ENCODE measurements at regions not wholly inside any gene's neighbourhood (a gene's known extent, or its start where the extent isn't known, plus 50 kb on each side); places are given as distances from the start of the nearest gene placed in this dataset.

DNA sequence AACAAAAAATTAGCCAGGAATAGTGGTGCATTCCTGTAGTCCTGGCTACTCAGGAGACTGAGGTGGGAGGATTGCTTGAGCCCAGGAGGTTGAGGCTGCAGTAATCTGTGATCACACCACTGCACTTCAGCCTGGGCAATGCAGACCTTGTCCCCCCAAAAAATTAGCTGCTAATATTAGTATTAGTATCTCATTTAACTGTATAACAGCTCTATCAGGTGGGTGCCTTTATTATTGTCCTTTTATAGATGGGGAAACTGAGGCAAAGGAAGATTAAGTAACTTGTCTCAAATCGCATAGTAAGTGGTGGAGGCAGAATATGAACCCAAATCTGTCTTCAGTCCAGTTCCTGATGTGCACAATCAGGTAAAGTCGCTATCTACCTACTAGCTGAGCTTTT, 142.3 kb upstream of the CRY1 start:
- Histone ChIP-seq H3K4me1 (no peaks in the 10 kb centered on the region), H3K27me3 (no peaks in the 10 kb centered on the region), H3K4me3 (no peak overlapping the region), H3K9me3 (no peaks in the 10 kb centered on the region), H3K27ac (no peak overlapping the region), H3K36me3 (no peaks in the 10 kb centered on the region)
- no peak for DNase-seq
- TF ChIP-seq POLR2A (IDR thresholded peaks at IDR 0.05), result no peak
- TF ChIP-seq CTCF (IDR thresholded peaks at IDR 0.05), result no peak

- Histone ChIP-seq H3K9me3 (no peaks in the 10 kb centered on the region), H3K36me3 (no peaks in the 10 kb centered on the region), H3K27ac (no peak overlapping the region), H3K27me3 (no peaks in the 10 kb centered on the region), H3K4me1 (no peaks in the 10 kb centered on the region), H3K4me3 (no peak overlapping the region)
- DNase-seq, result no peak
- TF ChIP-seq CTCF (IDR thresholded peaks at IDR 0.05), result no peak
- TF ChIP-seq POLR2A (IDR thresholded peaks at IDR 0.05), result no peak
Observed at GRCh38 chr12:107236824-107237511, 143.6 kb upstream of the CRY1 start.

- Histone ChIP-seq H3K4me1 (no peaks in the 10 kb centered on the region), H3K27ac (no peak overlapping the region), H3K27me3 (no peaks in the 10 kb centered on the region), H3K36me3 (no peaks in the 10 kb centered on the region), H3K9me3 (no peaks in the 10 kb centered on the region), H3K4me3 (no peak overlapping the region)
- no peak for DNase-seq
- TF ChIP-seq POLR2A (IDR thresholded peaks at IDR 0.05) (no peak), CTCF (IDR thresholded peaks at IDR 0.05) (no peak)
Observed at GRCh38 chr12:107238296-107238695, 144.9 kb upstream of the CRY1 start.

GRCh38 chr12:107241411-107241810, 148.1 kb upstream of the CRY1 start:
- no peak overlapping the region for H3K4me3 ChIP-seq
- no peaks in the 10 kb centered on the region for H3K36me3 ChIP-seq
- H3K9me3 ChIP-seq, result no peaks in the 10 kb centered on the region
- no peak for DNase-seq
- H3K4me1 ChIP-seq, result no peaks in the 10 kb centered on the region
- no peaks in the 10 kb centered on the region for H3K27me3 ChIP-seq
- H3K27ac ChIP-seq, result no peak overlapping the region
- TF ChIP-seq POLR2A (IDR thresholded peaks at IDR 0.05) (no peak), CTCF (IDR thresholded peaks at IDR 0.05) (no peak)

DNA sequence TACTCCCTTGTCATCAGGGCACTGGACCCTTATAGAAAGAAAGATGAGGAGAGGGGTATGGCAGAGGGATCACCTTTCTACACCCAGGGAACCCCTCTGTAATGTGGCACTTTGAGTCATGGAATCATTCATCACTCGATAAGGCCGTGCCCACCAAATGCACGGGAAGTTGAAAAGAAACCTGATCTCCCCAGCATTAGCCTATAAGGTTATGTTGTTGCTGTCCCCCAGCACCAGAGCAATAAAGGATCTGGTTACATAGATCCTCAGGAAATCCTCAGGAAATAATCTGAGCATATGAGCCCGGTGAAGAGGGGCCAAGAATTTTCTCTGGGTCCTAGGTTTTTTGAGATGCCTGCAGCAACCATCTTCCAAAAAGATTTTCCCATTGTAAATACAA, 148.8 kb upstream of the CRY1 start:
- no peaks in the 10 kb centered on the region for H3K9me3 ChIP-seq
- H3K4me1 ChIP-seq, result no peaks in the 10 kb centered on the region
- no peaks in the 10 kb centered on the region for H3K27me3 ChIP-seq
- H3K36me3 ChIP-seq, result no peaks in the 10 kb centered on the region
- no peak overlapping the region for H3K4me3 ChIP-seq
- TF ChIP-seq POLR2A (IDR thresholded peaks at IDR 0.05) (no peak), CTCF (IDR thresholded peaks at IDR 0.05) (no peak)
- H3K27ac ChIP-seq, result no peak overlapping the region
- DNase-seq, result no peak

- no peaks in the 10 kb centered on the region for H3K36me3 ChIP-seq
- no peak overlapping the region for H3K27ac ChIP-seq
- no peak for DNase-seq
- no peak for TF ChIP-seq CTCF (IDR thresholded peaks at IDR 0.05)
- no peak for TF ChIP-seq POLR2A (IDR thresholded peaks at IDR 0.05)
- no peaks in the 10 kb centered on the region for H3K4me1 ChIP-seq
- H3K27me3 ChIP-seq, result no peaks in the 10 kb centered on the region
- H3K9me3 ChIP-seq, result no peaks in the 10 kb centered on the region
- no peak overlapping the region for H3K4me3 ChIP-seq
Observed at GRCh38 chr12:107243341-107243740, 150.0 kb upstream of the CRY1 start.

Measured in Peyer's patch (tissue), 4 donors.